ENCODE measurements at regions not wholly inside any gene's neighbourhood (a gene's known extent, or its start where the extent isn't known, plus 50 kb on each side); places are given as distances from the start of the nearest gene placed in this dataset.

DNA sequence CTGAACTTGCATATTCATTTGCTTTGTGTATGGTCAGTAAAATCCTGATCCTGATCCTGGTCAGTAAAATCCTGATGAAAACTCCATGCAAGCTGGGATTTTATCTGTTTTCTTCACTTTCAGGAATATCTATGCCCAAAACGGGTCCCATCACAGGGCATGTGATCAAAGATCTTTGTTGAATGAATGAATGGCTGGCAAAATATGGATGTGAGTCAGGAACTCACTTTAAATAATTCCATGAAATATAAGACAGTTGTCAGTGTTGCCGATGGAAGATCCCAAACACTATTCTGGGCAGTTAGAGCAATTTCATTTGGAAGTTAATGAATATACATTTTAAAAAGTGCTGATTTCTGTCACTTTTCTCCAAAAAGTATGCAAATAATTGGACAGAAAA lies 598.4 kb downstream of the GBA3 start:
- TF ChIP-seq CTCF (conservative IDR thresholded peaks at IDR 0.05; ENCODE audit: low read depth, low read length) = no peak
- TF ChIP-seq BHLHE40 (IDR thresholded peaks at IDR 0.05; ENCODE audit: low read depth, low read length) = no peak
- no peak for TF ChIP-seq POLR2A (IDR thresholded peaks at IDR 0.05; ENCODE audit: low read depth, low read length)
- TF ChIP-seq CHD1 (IDR thresholded peaks at IDR 0.05; ENCODE audit: low read depth, low read length) = no peak
- TF ChIP-seq SMC3 (IDR thresholded peaks at IDR 0.05; ENCODE audit: low read depth, low read length) = no peak
- no peak for TF ChIP-seq MAZ (IDR thresholded peaks at IDR 0.05; ENCODE audit: borderline replicate concordance, low read depth, low read length)
- TF ChIP-seq, protein P1, sequence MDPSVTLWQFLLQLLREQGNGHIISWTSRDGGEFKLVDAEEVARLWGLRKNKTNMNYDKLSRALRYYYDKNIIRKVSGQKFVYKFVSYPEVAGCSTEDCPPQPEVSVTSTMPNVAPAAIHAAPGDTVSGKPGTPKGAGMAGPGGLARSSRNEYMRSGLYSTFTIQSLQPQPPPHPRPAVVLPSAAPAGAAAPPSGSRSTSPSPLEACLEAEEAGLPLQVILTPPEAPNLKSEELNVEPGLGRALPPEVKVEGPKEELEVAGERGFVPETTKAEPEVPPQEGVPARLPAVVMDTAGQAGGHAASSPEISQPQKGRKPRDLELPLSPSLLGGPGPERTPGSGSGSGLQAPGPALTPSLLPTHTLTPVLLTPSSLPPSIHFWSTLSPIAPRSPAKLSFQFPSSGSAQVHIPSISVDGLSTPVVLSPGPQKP (IDR thresholded peaks at IDR 0.05; ENCODE audit: borderline replicate concordance, low read depth, low read length) = no peak
- TF ChIP-seq MXI1 (IDR thresholded peaks at IDR 0.05; ENCODE audit: borderline replicate concordance, low read depth, low read length) = no peak
- TF ChIP-seq RAD21 (IDR thresholded peaks at IDR 0.05; ENCODE audit: low read length) = no peak
